Activated T-cell treated with anti-CD3 and anti-CD28 coated beads, Interleukin-2, amount 50 U/mL, for 72 hours (primary cell): ENCODE measurements at regions not wholly inside any gene's neighbourhood (a gene's known extent, or its start where the extent isn't known, plus 50 kb on each side); places are given as distances from the start of the nearest gene placed in this dataset.
A peak's percentile ranks its signal among the peaks of the same experiment; 100 is the strongest.
"Not testable (repeated sequence)": the region's sequence is repeated elsewhere in the genome, so short reads cannot be mapped to it uniquely, and the experiment has no call there.

Source experiments
- ATAC-seq, 2 donors: fragments of 150-1000 bp; cut with Tn5 transposase; replicated peaks in 1 of 2; 2 replicates each; pipeline ENCODE4 v1.10.0; 2021; ENCODE audit warnings: moderate library complexity in 2 of 2, mild to moderate bottlenecking in 1 of 2
- DNase-seq, 2 donors: peaks; one replicate each; pipeline ENCODE4 v3.0.0; 2021 to 2022; ENCODE audit warnings: mixed read lengths in 1 of 2
- H3K27ac Mint-ChIP-seq: one replicate; pipeline ENCODE4 v1.8.0; 2022; ENCODE audit warnings: mild to moderate bottlenecking, moderate library complexity, mixed read lengths
- H3K27me3 Mint-ChIP-seq: one replicate; pipeline ENCODE4 v1.8.0; 2022; ENCODE audit warnings: low read depth, mixed read lengths
- H3K36me3 Mint-ChIP-seq, 2 donors: one replicate each; pipeline ENCODE4 v1.8.0; 2022; ENCODE audit warnings: mixed read lengths in 2 of 2, mild to moderate bottlenecking in 1 of 2; ENCODE audit not compliant: insufficient read depth in 2 of 2
- H3K4me1 Mint-ChIP-seq: one replicate; pipeline ENCODE4 v1.8.0; 2022; ENCODE audit warnings: low read depth, mixed read lengths
- H3K4me3 Mint-ChIP-seq, 2 donors: one replicate each; pipeline ENCODE4 v1.8.0; 2022; ENCODE audit warnings: mild to moderate bottlenecking in 2 of 2, mixed read lengths in 2 of 2, moderate library complexity in 2 of 2
- H3K9me3 Mint-ChIP-seq, 2 donors: one replicate each; pipeline ENCODE4 v1.8.0; 2022; ENCODE audit warnings: mixed read lengths in 2 of 2

DNA sequence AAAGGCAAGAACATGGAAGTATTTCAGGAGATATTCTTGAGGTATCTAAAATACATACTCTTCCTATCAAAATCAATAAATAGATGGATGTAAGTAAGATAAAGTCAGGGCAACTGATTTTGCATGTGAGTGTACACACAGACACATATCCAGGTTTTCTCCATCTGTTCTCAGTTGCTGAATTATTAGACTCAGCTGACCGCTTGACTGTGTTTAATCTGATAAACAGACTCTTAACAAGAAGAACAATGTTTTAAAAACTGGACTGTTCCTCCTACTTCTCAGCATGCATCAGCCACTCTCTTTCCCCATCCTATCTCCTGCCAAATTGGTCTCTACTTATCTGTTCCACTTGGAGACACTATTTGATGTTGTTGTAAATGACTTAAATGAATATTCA, 73.5 kb downstream of the GOLGA8G start:
- H3K36me3 Mint-ChIP-seq, result no peaks in the 10 kb centered on the region
- no peak for ATAC-seq
- H3K4me1 Mint-ChIP-seq, result no peaks in the 10 kb centered on the region
- H3K9me3 Mint-ChIP-seq, result no peaks in the 10 kb centered on the region
- no peak overlapping the region for H3K4me3 Mint-ChIP-seq
- no peak overlapping the region for H3K27ac Mint-ChIP-seq
- peaks cover 30% of the 10 kb centered on the region for H3K27me3 Mint-ChIP-seq
- DNase-seq, result no peak

GRCh38 chr15:28457396-28457932, 75.3 kb downstream of the GOLGA8G start:
- not testable (repeated sequence) for H3K36me3 Mint-ChIP-seq, ATAC-seq, H3K4me1 Mint-ChIP-seq, H3K9me3 Mint-ChIP-seq, H3K27ac Mint-ChIP-seq, H3K4me3 Mint-ChIP-seq, DNase-seq
- H3K27me3 Mint-ChIP-seq, result peaks cover 30% of the 10 kb centered on the region

- Mint-ChIP-seq H3K36me3 (no peaks in the 10 kb centered on the region), H3K9me3 (no peaks in the 10 kb centered on the region), H3K27ac (no peak overlapping the region), H3K27me3 (peaks cover 25% of the 10 kb centered on the region), H3K4me1 (no peaks in the 10 kb centered on the region), H3K4me3 (peak overlapping the region in 1 of 2 donors; percentile 40)
- DNase-seq (no peak), ATAC-seq (no peak)
These were observed 76.0 kb downstream of the GOLGA8G start for GRCh38 chr15:28456476-28457395.

DNA sequence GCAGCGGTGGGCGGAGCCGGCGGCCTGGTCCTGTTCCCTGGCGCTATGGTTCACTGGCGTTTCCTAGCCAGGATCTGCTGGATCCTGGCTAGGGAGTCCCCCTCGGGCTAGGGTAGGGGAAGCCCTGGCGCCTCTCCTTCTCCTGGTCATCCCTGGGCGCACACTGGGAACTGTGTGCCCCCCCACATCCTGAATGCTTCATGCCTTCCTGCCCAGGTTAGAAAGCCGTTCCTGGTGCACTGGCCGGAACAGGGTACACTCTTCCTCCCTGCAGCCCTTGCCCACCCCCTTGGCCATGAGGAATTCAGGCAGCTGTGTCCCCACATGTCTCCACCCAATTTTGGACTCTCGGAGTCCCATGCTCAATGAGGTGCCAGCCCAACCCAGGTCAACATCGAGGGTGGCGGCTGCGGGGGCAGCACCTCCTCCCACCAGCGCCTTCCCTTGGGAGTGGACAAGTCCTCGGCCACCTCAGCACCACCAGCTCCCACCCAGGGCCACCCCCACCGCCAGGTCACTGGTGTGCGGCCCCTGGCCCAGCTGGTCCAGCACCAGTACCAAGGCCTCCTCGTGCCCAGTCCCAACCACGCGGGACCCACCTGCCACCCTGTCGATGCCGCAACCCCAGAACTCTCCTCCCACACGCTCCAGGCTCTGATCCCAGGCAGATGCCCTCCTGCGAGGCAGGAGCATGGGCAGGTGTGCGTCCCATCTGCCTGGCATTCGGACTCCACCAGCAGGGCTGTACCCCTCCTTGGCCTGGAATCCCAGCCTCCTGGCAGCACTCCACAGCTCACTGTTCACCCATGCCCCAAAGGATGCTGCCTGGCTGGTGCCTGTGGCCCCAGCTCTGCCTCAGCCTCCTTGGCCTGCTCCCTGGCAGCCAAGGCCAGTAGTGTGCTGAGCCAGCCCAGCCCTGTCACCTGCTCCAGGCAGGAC, 77.0 kb downstream of the GOLGA8G start:
- DNase-seq, H3K9me3 Mint-ChIP-seq, H3K27ac Mint-ChIP-seq, H3K36me3 Mint-ChIP-seq, H3K4me1 Mint-ChIP-seq, ATAC-seq: not testable (repeated sequence)
- H3K27me3 Mint-ChIP-seq, result peaks cover 25% of the 10 kb centered on the region
- H3K4me3 Mint-ChIP-seq, result peak overlapping the region in 1 of 2 donors; percentile 40

DNA sequence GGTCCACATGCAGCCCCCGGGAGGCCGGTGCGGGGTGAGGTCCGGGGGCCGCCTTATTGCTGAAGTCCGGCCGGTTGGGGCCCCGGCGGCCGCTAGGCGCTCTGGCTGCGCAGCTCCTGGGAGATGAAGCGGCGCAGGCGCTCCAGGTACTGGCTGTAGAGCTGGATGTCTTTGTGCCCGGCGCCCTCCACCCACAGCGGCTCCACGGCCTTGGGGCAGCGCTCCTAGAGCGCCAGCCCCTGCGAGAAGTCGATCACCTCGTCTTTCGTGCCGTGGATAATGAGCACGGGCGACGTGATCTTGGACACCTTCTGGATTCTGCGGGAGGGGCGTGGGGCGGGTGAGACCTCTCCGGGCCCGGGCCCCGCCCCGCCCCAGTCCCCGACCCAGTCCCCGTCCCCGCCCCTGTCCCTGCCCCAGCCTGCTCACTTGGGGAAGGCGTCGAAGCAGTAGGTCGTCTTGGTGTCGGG, 76.3 kb downstream of the GOLGA8F start:
- not testable (repeated sequence) for H3K9me3 Mint-ChIP-seq, ATAC-seq, H3K36me3 Mint-ChIP-seq, H3K4me3 Mint-ChIP-seq, H3K4me1 Mint-ChIP-seq, H3K27ac Mint-ChIP-seq, DNase-seq
- peaks cover 21% of the 10 kb centered on the region for H3K27me3 Mint-ChIP-seq
